Endodermal cell (in vitro differentiated cells): ENCODE measurements at regions not wholly inside any gene's neighbourhood (a gene's known extent, or its start where the extent isn't known, plus 50 kb on each side); places are given as distances from the start of the nearest gene placed in this dataset.

Source experiments
- DNase-seq: peaks from one replicate; pipeline ENCODE4 v3.0.0-alpha.2; 2017
- H3K27ac ChIP-seq: 2 replicates; pipeline ENCODE4 v1.5.1; 2013; ENCODE audit warnings: mild to moderate bottlenecking, low read depth, low read length, moderate library complexity
- H3K27me3 ChIP-seq: 2 replicates; pipeline ENCODE4 v1.6.1; 2013; ENCODE audit warnings: mild to moderate bottlenecking, low read length, moderate library complexity; ENCODE audit not compliant: insufficient read depth, control insufficient read depth, poor library complexity, severe bottlenecking
- H3K36me3 ChIP-seq: 2 replicates; pipeline ENCODE4 v1.7.0; 2013; ENCODE audit warnings: mild to moderate bottlenecking, low read length, moderate library complexity; ENCODE audit not compliant: control insufficient read depth, insufficient read depth
- H3K4me1 ChIP-seq: one replicate; pipeline ENCODE4 v1.7.0; 2013; ENCODE audit warnings: low read length; ENCODE audit not compliant: control insufficient read depth, insufficient read depth
- H3K4me3 ChIP-seq: 2 replicates; pipeline ENCODE4 v1.5.1; 2013; ENCODE audit warnings: mild to moderate bottlenecking, low read length, moderate library complexity
- H3K9ac ChIP-seq: 2 replicates; pipeline ENCODE4 v1.6.1; 2013; ENCODE audit warnings: mild to moderate bottlenecking, low read length, moderate library complexity; ENCODE audit not compliant: poor library complexity, severe bottlenecking; ENCODE audit errors: extremely low read depth
- H3K9me3 ChIP-seq: 2 replicates; pipeline ENCODE4 v1.6.1; 2013; ENCODE audit warnings: mild to moderate bottlenecking, low read length, moderate library complexity; ENCODE audit not compliant: control insufficient read depth
- H3K27ac Mint-ChIP-seq: 2 replicates; pipeline ENCODE4 v1.8.0; 2020; ENCODE audit warnings: mixed read lengths
- H3K27me3 Mint-ChIP-seq: 2 replicates; pipeline ENCODE4 v1.8.0; 2021; ENCODE audit warnings: mild to moderate bottlenecking, mixed read lengths; ENCODE audit not compliant: insufficient read depth
- H3K36me3 Mint-ChIP-seq: 2 replicates; pipeline ENCODE4 v1.8.0; 2020; ENCODE audit warnings: low read depth, mixed read lengths
- H3K4me1 Mint-ChIP-seq: 2 replicates; pipeline ENCODE4 v1.8.0; 2020; ENCODE audit warnings: mixed read lengths
- H3K4me3 Mint-ChIP-seq: 2 replicates; pipeline ENCODE4 v1.8.0; 2020; ENCODE audit warnings: mild to moderate bottlenecking, moderate library complexity, mixed read lengths
- H3K9me3 Mint-ChIP-seq: 2 replicates; pipeline ENCODE4 v1.8.0; 2020; ENCODE audit warnings: mild to moderate bottlenecking, mixed read lengths
- WGBS, 2 experiments: methylation state at CpG; one replicate each; pipeline versions ENCODE4 v1.1.5 to v1.1.7; 2013; ENCODE audit warnings: missing lambda C conversion rate in 2 of 2, mixed read lengths in 1 of 2; ENCODE audit not compliant: insufficient coverage in 1 of 2, insufficient read length in 1 of 2; 5-methylcytosine and 5-hydroxymethylcytosine counted together
- TF ChIP-seq, protein P1 (sequence below): fragments of 200-600 bp; sonication (generic); conservative IDR thresholded peaks from 2 replicates; pipeline ENCODE4 v1.5.0; 2021; ENCODE audit warnings: antibody characterized with exemption, mild to moderate bottlenecking

DNA sequence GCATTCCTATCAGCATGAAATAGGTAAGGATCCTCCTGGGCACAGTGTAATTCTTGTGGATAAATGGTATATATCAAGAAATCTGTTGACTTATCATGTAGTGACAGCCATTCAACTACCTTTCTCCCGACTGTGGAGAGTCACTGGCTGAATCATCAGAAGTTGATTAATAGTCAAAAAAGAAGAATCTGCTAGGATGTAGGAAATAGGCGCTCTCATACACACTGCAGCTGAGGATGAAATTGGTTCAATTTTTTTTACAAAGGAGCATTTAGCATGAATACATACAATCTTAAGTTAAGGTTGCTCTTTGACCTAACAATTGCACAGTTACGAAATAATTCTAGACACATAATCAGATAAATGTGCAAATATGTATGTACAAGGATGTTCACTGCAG lies 486.8 kb downstream of the ADGRL2 start:
- H3K27me3 ChIP-seq, result no peaks in the 10 kb centered on the region
- H3K4me1 Mint-ChIP-seq, result no peaks in the 10 kb centered on the region
- no peak for DNase-seq

DNA sequence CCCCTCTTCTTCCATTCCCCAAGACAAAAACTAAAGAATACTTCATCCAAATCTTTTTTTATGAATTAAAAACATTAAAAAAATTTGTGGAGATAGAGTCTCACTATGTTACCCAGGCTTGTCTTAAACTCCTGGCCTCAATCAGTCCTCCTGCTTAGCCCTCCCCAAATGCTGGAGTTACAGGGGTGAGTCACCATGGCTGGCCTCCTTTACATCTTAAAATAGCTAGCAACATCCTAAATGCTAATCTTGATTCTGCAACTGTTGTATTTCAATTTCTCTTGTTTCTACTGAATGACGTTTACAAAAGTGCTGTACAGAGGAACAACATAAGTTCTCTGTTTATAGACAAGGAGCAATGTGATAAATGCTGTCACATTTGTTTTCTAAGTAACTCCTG lies 483.5 kb downstream of the ADGRL2 start:
- Histone ChIP-seq H3K27ac (no peak overlapping the region), H3K9ac (no peak overlapping the region), H3K36me3 (no peaks in the 10 kb centered on the region), H3K4me1 (no peaks in the 10 kb centered on the region), H3K27me3 (no peaks in the 10 kb centered on the region), H3K9me3 (no peaks in the 10 kb centered on the region), H3K4me3 (no peak overlapping the region)
- 82 to 100% methylated on average over 1 of the region's 1 CpG for WGBS, 2 experiments
- no peak overlapping the region for H3K4me3 Mint-ChIP-seq
- no peak for DNase-seq
- no peak overlapping the region for H3K27ac Mint-ChIP-seq
- H3K4me1 Mint-ChIP-seq, result no peaks in the 10 kb centered on the region
- H3K27me3 Mint-ChIP-seq, result no peaks in the 10 kb centered on the region
- H3K36me3 Mint-ChIP-seq, result no peaks in the 10 kb centered on the region
- H3K9me3 Mint-ChIP-seq, result peaks cover 3% of the 10 kb centered on the region
- TF ChIP-seq, protein P1, sequence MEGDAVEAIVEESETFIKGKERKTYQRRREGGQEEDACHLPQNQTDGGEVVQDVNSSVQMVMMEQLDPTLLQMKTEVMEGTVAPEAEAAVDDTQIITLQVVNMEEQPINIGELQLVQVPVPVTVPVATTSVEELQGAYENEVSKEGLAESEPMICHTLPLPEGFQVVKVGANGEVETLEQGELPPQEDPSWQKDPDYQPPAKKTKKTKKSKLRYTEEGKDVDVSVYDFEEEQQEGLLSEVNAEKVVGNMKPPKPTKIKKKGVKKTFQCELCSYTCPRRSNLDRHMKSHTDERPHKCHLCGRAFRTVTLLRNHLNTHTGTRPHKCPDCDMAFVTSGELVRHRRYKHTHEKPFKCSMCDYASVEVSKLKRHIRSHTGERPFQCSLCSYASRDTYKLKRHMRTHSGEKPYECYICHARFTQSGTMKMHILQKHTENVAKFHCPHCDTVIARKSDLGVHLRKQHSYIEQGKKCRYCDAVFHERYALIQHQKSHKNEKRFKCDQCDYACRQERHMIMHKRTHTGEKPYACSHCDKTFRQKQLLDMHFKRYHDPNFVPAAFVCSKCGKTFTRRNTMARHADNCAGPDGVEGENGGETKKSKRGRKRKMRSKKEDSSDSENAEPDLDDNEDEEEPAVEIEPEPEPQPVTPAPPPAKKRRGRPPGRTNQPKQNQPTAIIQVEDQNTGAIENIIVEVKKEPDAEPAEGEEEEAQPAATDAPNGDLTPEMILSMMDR, result no peak

More for the DNA sequence above, 486.8 kb downstream of the ADGRL2 start:
- no peaks in the 10 kb centered on the region for H3K27me3 Mint-ChIP-seq
- no peak overlapping the region for H3K27ac Mint-ChIP-seq
- Histone ChIP-seq H3K4me3 (no peak overlapping the region), H3K9me3 (no peaks in the 10 kb centered on the region), H3K4me1 (no peaks in the 10 kb centered on the region), H3K27ac (no peak overlapping the region), H3K9ac (no peak overlapping the region), H3K36me3 (no peaks in the 10 kb centered on the region)
- H3K9me3 Mint-ChIP-seq, result no peaks in the 10 kb centered on the region
- WGBS, 2 experiments, result 88% methylated on average over 3 of the region's 3 CpGs; no CpG with 5 or more reads in 1 of the 2 experiments
- TF ChIP-seq, protein P1, result no peak
- no peak overlapping the region for H3K4me3 Mint-ChIP-seq
- no peaks in the 10 kb centered on the region for H3K36me3 Mint-ChIP-seq

DNA sequence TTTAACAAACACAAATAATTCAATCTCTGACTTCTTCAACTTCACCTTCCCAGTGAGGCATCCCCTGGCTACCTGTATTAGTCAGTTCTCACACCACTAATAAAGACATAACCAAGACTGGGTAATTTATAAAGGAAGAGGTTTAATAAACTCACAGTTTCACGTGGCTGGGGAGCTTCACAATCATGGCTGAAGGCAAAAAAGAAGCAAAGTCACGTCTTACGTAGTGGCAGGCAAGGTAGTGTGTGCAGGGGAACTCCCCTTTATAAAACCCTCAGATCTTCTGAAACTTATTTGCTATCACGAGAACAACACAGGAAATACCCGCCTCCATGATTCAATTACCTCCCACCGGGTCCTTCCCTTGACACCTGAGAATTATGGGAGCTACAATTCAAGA lies 478.5 kb downstream of the ADGRL2 start:
- no peak for DNase-seq
- Histone ChIP-seq H3K9me3 (no peaks in the 10 kb centered on the region), H3K4me1 (no peaks in the 10 kb centered on the region), H3K4me3 (no peak overlapping the region), H3K27me3 (no peaks in the 10 kb centered on the region), H3K9ac (no peak overlapping the region), H3K27ac (no peak overlapping the region), H3K36me3 (no peaks in the 10 kb centered on the region)
- TF ChIP-seq, protein P1, result no peak
- WGBS, 2 experiments, result 73 to 86% methylated on average over 2 to 6 of the region's 6 CpGs
- Mint-ChIP-seq H3K27me3 (peaks cover under 1% of the 10 kb centered on the region), H3K27ac (no peak overlapping the region), H3K9me3 (peaks cover 3% of the 10 kb centered on the region), H3K4me3 (no peak overlapping the region), H3K36me3 (no peaks in the 10 kb centered on the region), H3K4me1 (no peaks in the 10 kb centered on the region)
